CD4-positive, alpha-beta T cell treated with Interleukin-15 for 4 hours (primary cell): ENCODE measurements at regions not wholly inside any gene's neighbourhood (a gene's known extent, or its start where the extent isn't known, plus 50 kb on each side); places are given as distances from the start of the nearest gene placed in this dataset.

Experiments
- DNase-seq: peaks from one replicate; pipeline ENCODE4 v3.0.0-alpha.2; 2020; ENCODE audit warnings: low spot score

GRCh38 chr1:185578293-185578692 is 155.9 kb upstream of the HMCN1 start:
- no peak for DNase-seq

- no peak for DNase-seq
These were observed 159.9 kb upstream of the HMCN1 start for GRCh38 chr1:185574139-185574875.

DNA sequence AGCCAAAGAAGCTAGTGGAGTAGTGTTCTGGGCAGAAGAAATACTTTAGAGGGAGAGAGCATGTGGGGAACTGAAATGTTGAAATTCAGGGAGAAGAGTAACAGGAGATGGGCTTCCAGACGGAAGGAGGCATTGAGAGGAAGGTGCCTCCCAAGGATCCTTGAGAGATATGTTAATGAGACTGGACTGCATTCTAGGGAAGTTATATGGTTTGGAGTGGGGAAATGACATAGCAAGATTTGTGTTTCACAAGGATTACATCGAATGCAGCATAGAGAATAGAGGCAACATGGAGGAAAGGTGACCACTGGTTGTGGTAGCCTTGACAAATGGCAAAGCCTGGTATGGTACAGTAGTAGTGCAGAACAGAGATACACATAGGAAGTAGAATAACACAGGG is 160.5 kb upstream of the HMCN1 start:
- no peak for DNase-seq

DNA sequence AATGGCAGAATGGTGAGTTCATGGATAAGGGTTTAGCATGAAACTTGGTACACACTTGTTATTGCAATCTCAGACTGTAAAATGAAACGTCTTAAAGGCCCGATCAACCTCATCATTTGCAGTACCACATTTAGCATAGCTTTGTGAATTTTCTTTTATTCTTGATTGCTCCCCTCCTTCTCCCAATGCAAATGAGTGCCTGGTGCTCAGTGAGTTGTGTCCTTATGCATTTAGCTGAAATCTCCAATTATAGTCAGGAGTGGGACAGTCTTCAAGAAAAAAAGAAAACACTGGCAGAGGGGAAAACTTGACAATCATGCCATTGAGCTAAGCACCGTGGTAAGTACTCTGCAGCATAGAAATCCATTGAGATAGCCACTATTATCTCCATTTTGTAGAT is 161.0 kb upstream of the HMCN1 start:
- no peak for DNase-seq

DNA sequence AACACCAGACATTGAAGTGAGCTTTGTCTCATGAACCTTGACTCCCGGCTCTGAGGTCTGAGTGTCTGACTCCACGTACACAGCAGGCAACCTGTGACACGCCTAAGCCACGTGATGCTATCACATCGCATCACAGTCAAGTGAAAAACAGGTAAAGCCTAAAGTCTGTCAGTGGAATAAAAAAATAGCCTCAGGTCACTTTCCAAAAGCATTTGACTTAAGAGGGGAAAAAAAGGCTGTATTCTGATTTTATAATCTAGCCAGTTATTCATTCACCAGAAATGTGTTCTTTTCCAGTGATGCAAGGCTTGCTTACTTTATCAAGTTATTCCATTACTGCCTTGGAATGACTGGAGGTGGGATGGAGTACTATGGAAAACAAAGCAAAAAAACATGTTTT is 163.2 kb upstream of the HMCN1 start:
- peak; percentile 24 for DNase-seq

DNA sequence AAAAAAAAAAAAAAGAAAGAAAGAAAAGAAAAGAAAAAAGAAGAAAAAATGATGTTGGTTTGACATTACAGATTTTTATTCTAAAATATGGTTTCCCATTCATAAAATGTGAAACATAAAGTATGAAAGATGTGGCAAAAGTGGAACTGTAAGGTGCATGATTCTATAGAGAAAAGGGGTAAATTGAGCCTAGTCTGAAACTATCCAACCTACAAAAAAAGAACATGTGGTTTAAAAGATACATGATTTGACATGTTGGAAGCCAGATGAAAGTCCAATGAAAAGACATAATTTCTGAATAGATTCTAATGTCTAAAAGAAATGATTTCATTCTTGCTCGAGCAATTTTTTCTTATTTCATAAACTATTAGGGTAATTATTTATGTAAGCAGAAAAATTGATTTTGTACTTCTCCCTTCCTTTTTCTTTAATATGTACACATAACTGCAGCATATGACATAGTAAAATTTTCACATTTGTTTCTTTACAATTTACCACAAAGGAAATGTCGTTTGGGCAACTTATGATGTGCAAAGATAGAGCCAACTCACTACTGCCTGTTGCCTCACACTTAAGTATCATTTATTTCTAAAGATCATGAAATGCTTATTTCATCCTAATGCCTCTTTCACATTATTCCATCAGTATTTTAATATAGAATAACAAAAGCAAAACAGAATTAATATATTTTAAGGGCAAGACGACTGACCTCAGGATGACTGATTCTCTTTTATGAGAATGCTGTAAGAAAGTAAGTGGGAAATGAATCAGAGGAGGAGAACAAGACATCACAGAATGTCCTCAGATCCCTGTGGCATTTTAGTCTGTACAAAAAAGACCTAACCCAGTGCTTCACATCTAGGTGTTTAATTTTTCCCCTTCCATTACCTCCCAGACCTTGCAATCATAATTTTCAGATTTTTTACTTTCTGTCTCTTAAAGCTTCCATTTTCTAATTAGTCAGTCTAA is 165.8 kb upstream of the HMCN1 start:
- DNase-seq, result peak; percentile 31

GRCh38 chr1:185567440-185567839 is 166.8 kb upstream of the HMCN1 start:
- DNase-seq, result no peak

DNA sequence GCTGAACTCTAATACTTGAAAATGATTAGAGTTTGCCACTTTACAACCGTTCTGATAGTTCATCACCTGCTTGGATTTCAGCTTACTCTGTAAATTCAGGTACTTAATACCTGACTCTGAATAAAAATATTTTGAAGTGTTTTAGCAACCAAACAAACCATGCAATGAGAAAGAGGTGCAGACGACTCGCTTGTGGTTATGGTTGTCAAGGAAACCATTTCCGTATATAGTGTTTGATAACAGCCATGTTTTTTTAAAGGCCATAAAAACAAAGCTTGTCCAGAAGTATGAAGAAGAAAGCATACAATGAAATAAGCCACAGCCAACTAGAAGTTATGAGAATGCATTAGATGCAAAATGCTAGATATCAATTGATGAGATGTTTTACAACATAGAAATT is 167.2 kb upstream of the HMCN1 start:
- DNase-seq, result peak; percentile 91

DNA sequence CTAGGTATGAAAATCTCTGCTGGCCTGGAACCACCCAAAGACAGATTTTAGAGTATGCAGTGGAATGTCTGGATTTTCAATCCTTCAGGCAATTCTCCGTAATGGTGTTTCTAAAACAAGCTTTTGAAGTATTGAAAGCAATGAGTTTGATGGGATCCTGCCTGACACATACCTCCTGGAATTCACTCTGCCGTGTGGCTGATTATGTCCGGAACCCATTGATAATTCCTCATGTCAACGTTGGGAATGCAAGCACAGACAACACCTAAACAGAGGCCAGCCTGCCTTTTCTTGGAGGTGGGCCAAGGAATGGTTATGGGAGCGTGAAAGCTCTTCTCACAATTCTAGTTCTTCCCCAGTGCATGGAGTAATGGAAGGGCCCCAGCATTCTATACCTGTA is 168.9 kb upstream of the HMCN1 start:
- no peak for DNase-seq

GRCh38 chr1:185564816-185565215 is 169.4 kb upstream of the HMCN1 start:
- no peak for DNase-seq

GRCh38 chr1:185562461-185563359 is 171.5 kb upstream of the HMCN1 start:
- no peak for DNase-seq

- DNase-seq, result peak; percentile 59
These were observed 172.6 kb upstream of the HMCN1 start for GRCh38 chr1:185561629-185562028.

GRCh38 chr1:185560760-185561159 is 173.4 kb upstream of the HMCN1 start:
- DNase-seq, result no peak

GRCh38 chr1:185559684-185560331 is 174.4 kb upstream of the HMCN1 start:
- DNase-seq, result peak; percentile 78

DNA sequence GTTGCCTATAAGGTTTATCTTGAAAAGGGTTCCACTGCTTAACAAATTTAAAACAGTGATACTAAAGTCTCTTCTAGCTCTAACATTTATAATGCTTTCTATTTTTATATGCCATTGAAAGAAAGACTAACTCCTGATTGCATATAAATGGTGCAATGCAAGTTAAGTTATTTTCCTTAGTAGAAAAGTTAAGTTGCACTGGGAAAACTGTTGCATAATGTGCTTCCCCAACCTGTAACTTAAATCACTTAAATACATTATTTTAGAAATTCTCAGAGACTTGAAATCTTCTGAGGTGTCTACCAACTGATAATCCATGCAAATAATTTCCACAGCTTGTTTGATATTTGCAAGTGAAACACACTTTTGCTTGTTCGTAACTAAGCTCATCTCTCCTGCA is 175.0 kb upstream of the HMCN1 start:
- DNase-seq, result no peak

GRCh38 chr1:185556561-185556960 is 177.6 kb upstream of the HMCN1 start:
- no peak for DNase-seq

GRCh38 chr1:185555743-185556142 is 178.4 kb upstream of the HMCN1 start:
- no peak for DNase-seq

GRCh38 chr1:185551008-185551407 is 183.2 kb upstream of the HMCN1 start:
- DNase-seq, result no peak

DNA sequence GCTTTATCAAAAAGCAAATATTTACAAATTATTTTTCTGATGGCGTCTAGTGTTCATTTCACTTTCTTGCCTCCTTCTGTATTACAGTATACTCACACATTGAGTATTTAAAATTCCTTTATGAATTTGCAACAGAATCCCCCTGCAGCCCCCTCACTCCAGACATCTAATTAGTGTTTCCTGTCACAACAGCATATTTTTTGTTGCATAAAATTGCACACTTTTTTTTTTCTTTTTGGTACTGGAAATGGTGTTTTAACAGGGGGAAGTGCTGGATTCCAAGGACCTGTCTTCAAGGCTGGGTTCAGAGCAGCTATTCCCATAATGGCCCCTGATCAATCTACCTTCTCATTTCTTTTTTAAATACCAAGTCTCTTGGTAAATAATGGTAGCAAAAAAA is 184.3 kb upstream of the HMCN1 start:
- DNase-seq, result no peak

- DNase-seq, result no peak
These were observed 188.2 kb upstream of the HMCN1 start for GRCh38 chr1:185546029-185546428.

- DNase-seq, result no peak
These were observed 192.3 kb upstream of the HMCN1 start for GRCh38 chr1:185541871-185542301.

DNA sequence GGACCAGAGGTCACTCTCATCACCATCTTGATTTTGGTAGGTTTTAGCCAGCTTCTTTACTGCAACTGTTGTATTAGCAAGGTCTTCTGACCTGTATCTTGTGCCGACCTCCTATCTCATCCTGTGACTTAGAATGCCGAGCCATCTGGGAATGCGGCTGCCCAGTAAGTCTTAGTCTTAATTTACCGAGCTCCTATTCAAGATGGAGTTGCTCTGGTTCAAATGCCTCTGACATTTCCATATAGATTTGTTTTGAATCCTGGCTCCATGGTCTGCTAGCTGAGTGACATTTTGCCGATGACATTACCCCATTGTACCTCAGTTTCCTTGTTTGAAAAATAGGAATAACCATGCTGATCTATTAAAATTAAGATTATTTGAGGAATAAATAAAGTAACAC is 193.9 kb upstream of the HMCN1 start:
- no peak for DNase-seq
